Liver (tissue), 8 donors: ENCODE measurements at regions not wholly inside any gene's neighbourhood (a gene's known extent, or its start where the extent isn't known, plus 50 kb on each side); places are given as distances from the start of the nearest gene placed in this dataset.

Experiments
- DNase-seq: peaks from one replicate; pipeline ENCODE4 v3.0.0-alpha.2; 2017; ENCODE audit warnings: low spot score
- H3K27ac ChIP-seq, 2 donors: one replicate each; pipeline ENCODE4 v1.7.0; 2013; ENCODE audit warnings: inconsistent platforms in 2 of 2, low read length in 2 of 2, control low read depth in 1 of 2, low read depth in 1 of 2, mild to moderate bottlenecking in 1 of 2
- H3K27me3 ChIP-seq, 4 donors: one replicate each; pipeline versions ENCODE4 v1.6.1 to v1.7.0; 2013; ENCODE audit warnings: low read length in 3 of 4, inconsistent platforms in 1 of 4, mild to moderate bottlenecking in 1 of 4, moderate library complexity in 1 of 4; ENCODE audit not compliant: control insufficient read depth in 4 of 4, insufficient read depth in 4 of 4
- H3K36me3 ChIP-seq, 4 donors: one replicate each; pipeline versions ENCODE4 v1.6.1 to v1.7.0; 2013; ENCODE audit warnings: low read length in 3 of 4, mild to moderate bottlenecking in 3 of 4, low read depth in 1 of 4, moderate library complexity in 1 of 4; ENCODE audit not compliant: control insufficient read depth in 4 of 4, insufficient read depth in 3 of 4
- H3K4me1 ChIP-seq, 4 donors: one replicate each; pipeline versions ENCODE4 v1.6.1 to v1.7.0; 2013; ENCODE audit warnings: low read length in 3 of 4, mild to moderate bottlenecking in 3 of 4, moderate library complexity in 1 of 4; ENCODE audit not compliant: control insufficient read depth in 4 of 4, insufficient read depth in 4 of 4
- H3K4me3 ChIP-seq, 3 donors: one replicate each; pipeline versions ENCODE4 v1.6.1 to v1.7.0; 2013; ENCODE audit warnings: low read length in 3 of 3, control low read depth in 1 of 3, low read depth in 1 of 3, mild to moderate bottlenecking in 1 of 3
- H3K9ac ChIP-seq, 2 donors: one replicate each; pipeline ENCODE4 v1.7.0; 2013; ENCODE audit warnings: low read length in 2 of 2, mild to moderate bottlenecking in 2 of 2, moderate library complexity in 2 of 2, control low read depth in 1 of 2, low read depth in 1 of 2
- H3K9me3 ChIP-seq, 4 donors: one replicate each; pipeline versions ENCODE4 v1.6.1 to v1.7.0; 2013; ENCODE audit warnings: low read length in 3 of 4; ENCODE audit not compliant: control insufficient read depth in 4 of 4
- ATF3 ChIP-seq: IDR thresholded peaks from 2 replicates; pipeline ENCODE4 v1.6.1; 2016; ENCODE audit warnings: antibody characterized with exemption
- CTCF ChIP-seq: fragments of 150-350 bp; IDR thresholded peaks from 2 replicates; pipeline ENCODE4 v1.5.1; 2017; ENCODE audit warnings: improper control_type of control experiment, low read depth, low read length; ENCODE audit not compliant: missing input control
- EGR1 ChIP-seq, 2 donors: IDR thresholded peaks; 2 replicates each; pipeline ENCODE4 v1.6.1; 2016 to 2018; ENCODE audit warnings: antibody characterized with exemption in 2 of 2, low read depth in 2 of 2
- GABPA ChIP-seq, 2 donors: IDR thresholded peaks in 1 of 2; conservative IDR thresholded peaks in 1 of 2; 2 replicates each; pipeline ENCODE4 v1.6.1; 2016; ENCODE audit warnings: antibody characterized with exemption in 2 of 2, mild to moderate bottlenecking in 1 of 2, moderate library complexity in 1 of 2
- HNF4A ChIP-seq, 2 donors: conservative IDR thresholded peaks; 2 replicates each; pipeline ENCODE4 v1.6.1; 2016; ENCODE audit warnings: antibody characterized with exemption in 2 of 2, mild to moderate bottlenecking in 2 of 2
- HNF4G ChIP-seq: IDR thresholded peaks from 2 replicates; pipeline ENCODE4 v1.6.1; 2016; ENCODE audit warnings: antibody characterized with exemption
- JUND ChIP-seq, 2 donors: IDR thresholded peaks; 2 replicates each; pipeline ENCODE4 v1.6.1; 2016; ENCODE audit warnings: antibody characterized with exemption in 2 of 2
- MAX ChIP-seq: IDR thresholded peaks from 2 replicates; pipeline ENCODE4 v1.6.1; 2016; ENCODE audit warnings: antibody characterized with exemption
- NR2F2 ChIP-seq: IDR thresholded peaks from 2 replicates; pipeline ENCODE4 v1.6.1; 2016; ENCODE audit warnings: antibody characterized with exemption
- RAD21 ChIP-seq, 2 donors: IDR thresholded peaks; 2 replicates each; pipeline ENCODE4 v1.6.1; 2016; ENCODE audit warnings: antibody characterized with exemption in 2 of 2, mild to moderate bottlenecking in 2 of 2
- REST ChIP-seq: IDR thresholded peaks from 2 replicates; pipeline ENCODE4 v1.6.1; 2016; ENCODE audit warnings: antibody characterized with exemption, mild to moderate bottlenecking
- RXRA ChIP-seq, 2 donors: IDR thresholded peaks; 2 replicates each; pipeline ENCODE4 v1.6.1; 2017 to 2018; ENCODE audit warnings: antibody characterized with exemption in 2 of 2, mild to moderate bottlenecking in 1 of 2
- SP1 ChIP-seq: IDR thresholded peaks from 2 replicates; pipeline ENCODE4 v1.6.1; 2018; ENCODE audit warnings: antibody characterized with exemption, mild to moderate bottlenecking
- TAF1 ChIP-seq: conservative IDR thresholded peaks from 2 replicates; pipeline ENCODE4 v1.6.1; 2016; ENCODE audit warnings: antibody characterized with exemption, mild to moderate bottlenecking
- YY1 ChIP-seq: IDR thresholded peaks from 2 replicates; pipeline ENCODE4 v1.6.1; 2016; ENCODE audit warnings: antibody characterized with exemption, mild to moderate bottlenecking
- ZBTB33 ChIP-seq: IDR thresholded peaks from 2 replicates; pipeline ENCODE4 v1.6.1; 2016; ENCODE audit warnings: antibody characterized with exemption
- WGBS: extraction: QIAGEN DNeasy Blood & Tissue Kit; methylation state at CpG from one replicate; pipeline ENCODE4 v1.1.7; 2013; 5-methylcytosine and 5-hydroxymethylcytosine counted together
- donor health status: healthy.
- donor health status: healthy.
- donor health status: healthy.
- donor health status: healthy.
- donor health status: healthy.

GRCh38 chr5:152503206-152503605, 98.1 kb upstream of the NMUR2 start:
- H3K27ac ChIP-seq, result no peak overlapping the region
- TF ChIP-seq MAX (no peak), YY1 (no peak)
- H3K4me1 ChIP-seq, result no peaks in the 10 kb centered on the region
- H3K4me3 ChIP-seq, result no peak overlapping the region
- H3K36me3 ChIP-seq, result no peaks in the 10 kb centered on the region
- peaks cover 0 to 4% (median 0%) of the 10 kb centered on the region in 4 donors for H3K27me3 ChIP-seq
- 86% methylated on average over 3 of the region's 3 CpGs for WGBS
- H3K9ac ChIP-seq, result no peak overlapping the region
- DNase-seq, result no peak
- no peaks in the 10 kb centered on the region for H3K9me3 ChIP-seq

GRCh38 chr5:152505442-152506042, 100.5 kb upstream of the NMUR2 start:
- no peaks in the 10 kb centered on the region for H3K36me3 ChIP-seq
- no peaks in the 10 kb centered on the region for H3K9me3 ChIP-seq
- no peak for DNase-seq
- H3K4me3 ChIP-seq, result no peak overlapping the region
- H3K4me1 ChIP-seq, result no peaks in the 10 kb centered on the region
- H3K27me3 ChIP-seq, result peaks cover 0 to 4% (median 0%) of the 10 kb centered on the region in 4 donors
- TF ChIP-seq RAD21 (IDR thresholded peaks at IDR 0.05), result peak; percentile 70 to 77
- no peak for TF ChIP-seq JUND (IDR thresholded peaks at IDR 0.05)
- TF ChIP-seq RXRA (IDR thresholded peaks at IDR 0.05), result no peak
- TF ChIP-seq CTCF, result peak; percentile 57
- no peak overlapping the region for H3K9ac ChIP-seq
- no peak overlapping the region for H3K27ac ChIP-seq
- 12% methylated on average over 8 of the region's 8 CpGs for WGBS

GRCh38 chr5:152511120-152511519, 106.0 kb upstream of the NMUR2 start:
- DNase-seq, result no peak
- no peak for TF ChIP-seq HNF4A (conservative IDR thresholded peaks at IDR 0.05)
- H3K36me3 ChIP-seq, result no peaks in the 10 kb centered on the region
- H3K4me3 ChIP-seq, result no peak overlapping the region
- H3K27me3 ChIP-seq, result peaks cover 0 to 1% (median 0%) of the 10 kb centered on the region in 4 donors
- H3K9me3 ChIP-seq, result no peaks in the 10 kb centered on the region
- WGBS, result 88% methylated on average over 5 of the region's 5 CpGs
- H3K27ac ChIP-seq, result no peak overlapping the region
- no peak overlapping the region for H3K9ac ChIP-seq
- H3K4me1 ChIP-seq, result no peaks in the 10 kb centered on the region

GRCh38 chr5:152511531-152512132, 106.6 kb upstream of the NMUR2 start:
- WGBS, result 77% methylated on average over 7 of the region's 7 CpGs
- H3K9ac ChIP-seq, result no peak overlapping the region
- no peak for TF ChIP-seq NR2F2
- TF ChIP-seq HNF4A (conservative IDR thresholded peaks at IDR 0.05), result no peak
- TF ChIP-seq REST, result no peak
- TF ChIP-seq HNF4G, result no peak
- TF ChIP-seq ZBTB33, result no peak
- TF ChIP-seq ATF3, result no peak
- TF ChIP-seq JUND (IDR thresholded peaks at IDR 0.05), result no peak
- no peak for TF ChIP-seq SP1
- TF ChIP-seq TAF1, result no peak
- no peak for TF ChIP-seq GABPA (IDR thresholded peaks at IDR 0.05 in 1 of 2, conservative IDR thresholded peaks at IDR 0.05 in 1 of 2)
- no peak for TF ChIP-seq EGR1 (IDR thresholded peaks at IDR 0.05; ENCODE audit: low read depth in 2 of 2)

More at GRCh38 chr5:152511531-152512132, 106.6 kb upstream of the NMUR2 start:
- no peak for DNase-seq
- H3K27me3 ChIP-seq, result no peaks in the 10 kb centered on the region
- no peaks in the 10 kb centered on the region for H3K9me3 ChIP-seq
- H3K27ac ChIP-seq, result no peak overlapping the region
- no peak overlapping the region for H3K4me3 ChIP-seq
- H3K36me3 ChIP-seq, result no peaks in the 10 kb centered on the region
- H3K4me1 ChIP-seq, result no peaks in the 10 kb centered on the region
